DOHH2 (cell line): ENCODE measurements at regions not wholly inside any gene's neighbourhood (a gene's known extent, or its start where the extent isn't known, plus 50 kb on each side); places are given as distances from the start of the nearest gene placed in this dataset.

Experiments
- EZH2phosphoT487 ChIP-seq: fragments of 200-600 bp; sonication (generic); IDR thresholded peaks from 2 replicates; pipeline ENCODE4 v1.6.1; 2017; ENCODE audit warnings: borderline replicate concordance, mild to moderate bottlenecking, antibody characterized with exemption, low read length, moderate library complexity, mixed read lengths
- TF ChIP-seq, protein P1 (sequence below): fragments of 200-600 bp; sonication (generic); IDR thresholded peaks from one replicate; pipeline ENCODE4 v1.5.1; 2014; ENCODE audit warnings: antibody characterized with exemption, mild to moderate bottlenecking, low read depth, low read length; ENCODE audit not compliant: poor library complexity, severe bottlenecking

DNA sequence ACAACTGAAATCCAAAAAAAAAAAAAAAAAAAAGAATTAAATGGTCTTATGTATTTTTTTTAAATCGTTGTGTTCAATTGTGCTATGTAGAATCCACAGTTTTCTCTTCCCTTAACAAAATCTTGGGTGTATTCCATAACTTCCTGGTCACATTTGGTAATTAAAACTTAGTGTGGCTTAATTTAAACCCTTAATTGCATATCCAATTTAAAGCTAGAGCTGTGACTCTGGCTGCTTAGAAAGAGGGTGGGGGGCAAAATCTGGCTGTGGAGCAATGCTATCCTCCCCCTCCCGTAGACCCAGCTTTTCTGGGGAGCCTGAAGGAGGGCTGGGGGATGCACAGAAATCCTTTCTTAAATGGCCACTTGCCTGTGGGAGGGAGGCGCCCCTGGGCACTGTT is 695.1 kb downstream of the INHBA start:
- TF ChIP-seq EZH2phosphoT487 = no peak
- TF ChIP-seq, protein P1, sequence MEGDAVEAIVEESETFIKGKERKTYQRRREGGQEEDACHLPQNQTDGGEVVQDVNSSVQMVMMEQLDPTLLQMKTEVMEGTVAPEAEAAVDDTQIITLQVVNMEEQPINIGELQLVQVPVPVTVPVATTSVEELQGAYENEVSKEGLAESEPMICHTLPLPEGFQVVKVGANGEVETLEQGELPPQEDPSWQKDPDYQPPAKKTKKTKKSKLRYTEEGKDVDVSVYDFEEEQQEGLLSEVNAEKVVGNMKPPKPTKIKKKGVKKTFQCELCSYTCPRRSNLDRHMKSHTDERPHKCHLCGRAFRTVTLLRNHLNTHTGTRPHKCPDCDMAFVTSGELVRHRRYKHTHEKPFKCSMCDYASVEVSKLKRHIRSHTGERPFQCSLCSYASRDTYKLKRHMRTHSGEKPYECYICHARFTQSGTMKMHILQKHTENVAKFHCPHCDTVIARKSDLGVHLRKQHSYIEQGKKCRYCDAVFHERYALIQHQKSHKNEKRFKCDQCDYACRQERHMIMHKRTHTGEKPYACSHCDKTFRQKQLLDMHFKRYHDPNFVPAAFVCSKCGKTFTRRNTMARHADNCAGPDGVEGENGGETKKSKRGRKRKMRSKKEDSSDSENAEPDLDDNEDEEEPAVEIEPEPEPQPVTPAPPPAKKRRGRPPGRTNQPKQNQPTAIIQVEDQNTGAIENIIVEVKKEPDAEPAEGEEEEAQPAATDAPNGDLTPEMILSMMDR = no peak
